H9 (cell line): ENCODE measurements at regions not wholly inside any gene's neighbourhood (a gene's known extent, or its start where the extent isn't known, plus 50 kb on each side); places are given as distances from the start of the nearest gene placed in this dataset.

Source experiments
- DNase-seq: peaks from one replicate; pipeline ENCODE4 v3.0.0-alpha.2; 2017
- H2AFZ ChIP-seq: one replicate; pipeline ENCODE4 v1.6.1; 2013; ENCODE audit warnings: mild to moderate bottlenecking, low read length, control low read depth, moderate library complexity
- H2AK5ac ChIP-seq: 2 replicates; pipeline ENCODE4 v1.6.1; 2013; ENCODE audit warnings: low read length, control low read depth, mixed read lengths; ENCODE audit not compliant: insufficient read length
- H2BK120ac ChIP-seq: one replicate; pipeline ENCODE4 v1.6.1; 2013; ENCODE audit warnings: low read depth, mild to moderate bottlenecking, low read length, control low read depth, inconsistent platforms; ENCODE audit not compliant: poor library complexity, severe bottlenecking
- H2BK12ac ChIP-seq: 2 replicates; pipeline ENCODE4 v1.6.1; 2013; ENCODE audit warnings: low read length, control low read depth, mixed read lengths, low read depth; ENCODE audit not compliant: insufficient read length
- H2BK15ac ChIP-seq: 2 replicates; pipeline ENCODE4 v1.6.1; 2013; ENCODE audit warnings: low read depth, low read length, control low read depth
- H2BK20ac ChIP-seq: one replicate; pipeline ENCODE4 v1.6.1; 2013; ENCODE audit warnings: low read depth, mild to moderate bottlenecking, low read length, control low read depth, inconsistent platforms; ENCODE audit not compliant: poor library complexity, severe bottlenecking
- H2BK5ac ChIP-seq: 2 replicates; pipeline ENCODE4 v1.6.1; 2013; ENCODE audit warnings: low read length, control low read depth, mixed read lengths; ENCODE audit not compliant: insufficient read length
- H3K14ac ChIP-seq: 2 replicates; pipeline ENCODE4 v1.6.1; 2013; ENCODE audit warnings: low read length, control low read depth; ENCODE audit not compliant: insufficient read depth
- H3K18ac ChIP-seq: 2 replicates; pipeline ENCODE4 v1.6.1; 2013; ENCODE audit warnings: low read depth, mild to moderate bottlenecking, mixed read lengths, low read length, control low read depth; ENCODE audit not compliant: insufficient read length
- H3K23ac ChIP-seq: 2 replicates; pipeline ENCODE4 v1.6.1; 2013; ENCODE audit warnings: low read length, control low read depth, mixed read lengths, low read depth; ENCODE audit not compliant: insufficient read length
- H3K23me2 ChIP-seq: 2 replicates; pipeline ENCODE4 v1.6.1; 2013; ENCODE audit warnings: low read depth, mild to moderate bottlenecking, mixed read lengths, low read length, control low read depth; ENCODE audit not compliant: insufficient read length, poor library complexity, severe bottlenecking
- H3K27ac ChIP-seq: 2 replicates; pipeline ENCODE4 v1.5.1; 2013; ENCODE audit warnings: low read length, control low read depth, mixed read lengths, low read depth; ENCODE audit not compliant: insufficient read length
- H3K27me3 ChIP-seq: 2 replicates; pipeline ENCODE4 v1.6.1; 2013; ENCODE audit warnings: low read length, control low read depth, inconsistent platforms; ENCODE audit not compliant: insufficient read depth
- H3K4ac ChIP-seq: 2 replicates; pipeline ENCODE4 v1.6.1; 2013; ENCODE audit warnings: low read depth, mild to moderate bottlenecking, control low read depth, inconsistent platforms, low read length, moderate library complexity
- H3K4me1 ChIP-seq: 2 replicates; pipeline ENCODE4 v1.6.1; 2013; ENCODE audit warnings: low read length, control low read depth, inconsistent platforms; ENCODE audit not compliant: insufficient read depth
- H3K4me2 ChIP-seq: 2 replicates; pipeline ENCODE4 v1.6.1; 2013; ENCODE audit warnings: low read length, control low read depth, mixed read lengths; ENCODE audit not compliant: insufficient read length, insufficient read depth
- H3K56ac ChIP-seq: 2 replicates; pipeline ENCODE4 v1.6.1; 2013; ENCODE audit warnings: low read depth, mild to moderate bottlenecking, mixed read lengths, low read length, control low read depth; ENCODE audit not compliant: insufficient read length
- H3K79me1 ChIP-seq: 2 replicates; pipeline ENCODE4 v1.6.1; 2013; ENCODE audit warnings: low read depth, mild to moderate bottlenecking, moderate library complexity, low read length, control low read depth, inconsistent platforms; ENCODE audit not compliant: insufficient read depth, poor library complexity, severe bottlenecking
- H3K79me2 ChIP-seq: 2 replicates; pipeline ENCODE4 v1.6.1; 2013; ENCODE audit warnings: low read length, control low read depth, inconsistent platforms; ENCODE audit not compliant: insufficient read depth
- H3K9ac ChIP-seq: 2 replicates; pipeline ENCODE4 v1.6.1; 2013; ENCODE audit warnings: low read length, control low read depth, mixed read lengths; ENCODE audit not compliant: insufficient read length; ENCODE audit errors: extremely low read depth
- H3K9me3 ChIP-seq: one replicate; pipeline ENCODE4 v1.6.1; 2013; ENCODE audit warnings: low read depth, low read length, inconsistent platforms; ENCODE audit not compliant: control insufficient read depth
- H3T11ph ChIP-seq: one replicate; pipeline ENCODE4 v1.6.1; 2013; ENCODE audit warnings: mild to moderate bottlenecking, low read length, control low read depth, inconsistent platforms
- H4K20me1 ChIP-seq: one replicate; pipeline ENCODE4 v1.6.1; 2013; ENCODE audit not compliant: control insufficient read depth, insufficient read length, insufficient read depth
- H4K5ac ChIP-seq: 2 replicates; pipeline ENCODE4 v1.6.1; 2013; ENCODE audit warnings: low read depth, mild to moderate bottlenecking, mixed read lengths, low read length, control low read depth; ENCODE audit not compliant: insufficient read length
- H4K8ac ChIP-seq: replicated peaks from 2 replicates; pipeline ENCODE4 v1.6.1; 2013; ENCODE audit warnings: low read length, control low read depth, mixed read lengths, low read depth; ENCODE audit not compliant: insufficient read length
- H4K91ac ChIP-seq: 2 replicates; pipeline ENCODE4 v1.6.1; 2013; ENCODE audit warnings: low read depth, mild to moderate bottlenecking, moderate library complexity, mixed read lengths, low read length, control low read depth; ENCODE audit not compliant: insufficient read length
- H3K27ac Mint-ChIP-seq, 3 experiments: 2 replicates in 2 of 3; 3 replicates in 1 of 3; pipeline ENCODE4 v1.8.0; 2020 to 2021; ENCODE audit warnings: mixed read lengths in 3 of 3, mild to moderate bottlenecking in 1 of 3, moderate library complexity in 1 of 3
- H3K27me3 Mint-ChIP-seq: 2 replicates; pipeline ENCODE4 v1.8.0; 2021; ENCODE audit warnings: low read depth, mild to moderate bottlenecking, moderate library complexity, mixed read lengths
- H3K36me3 Mint-ChIP-seq, 3 experiments: 2 replicates in 2 of 3; 3 replicates in 1 of 3; pipeline ENCODE4 v1.8.0; 2020 to 2021; ENCODE audit warnings: low read depth in 3 of 3, mixed read lengths in 3 of 3; ENCODE audit not compliant: insufficient read depth in 1 of 3
- H3K4me1 Mint-ChIP-seq, 2 experiments: 2 replicates each; pipeline ENCODE4 v1.8.0; 2020; ENCODE audit warnings: mixed read lengths in 2 of 2
- H3K4me3 Mint-ChIP-seq, 2 experiments: 2 replicates in 1 of 2; 3 replicates in 1 of 2; pipeline ENCODE4 v1.8.0; 2020 to 2021; ENCODE audit warnings: mild to moderate bottlenecking in 2 of 2, mixed read lengths in 2 of 2, moderate library complexity in 1 of 2
- H3K9me3 Mint-ChIP-seq, 2 experiments: 2 replicates in 1 of 2; 3 replicates in 1 of 2; pipeline ENCODE4 v1.8.0; 2020; ENCODE audit warnings: mild to moderate bottlenecking in 2 of 2, mixed read lengths in 2 of 2, moderate library complexity in 1 of 2
- CTCF ChIP-seq: fragments of 200-600 bp; sonication (generic); conservative IDR thresholded peaks from 3 replicates; pipeline ENCODE4 v1.8.0; 2021; ENCODE audit warnings: antibody characterized with exemption, mild to moderate bottlenecking
- WGBS: extraction: QIAGEN DNeasy Blood & Tissue Kit; methylation state at CpG from one replicate; pipeline ENCODE4 v1.1.7; 2013; ENCODE audit warnings: missing lambda C conversion rate, low lambda C conversion rate, mixed read lengths; ENCODE audit not compliant: insufficient read length; ENCODE audit errors: extremely low coverage; 5-methylcytosine and 5-hydroxymethylcytosine counted together

GRCh38 chr3:117518364-117518763, 808.8 kb downstream of the TUSC7 start:
- Mint-ChIP-seq H3K36me3 (no peaks in the 10 kb centered on the region), H3K4me1 (peaks cover 14 to 16% of the 10 kb centered on the region in 2 experiments), H3K4me3 (no peak overlapping the region), H3K27ac (no peak overlapping the region), H3K9me3 (no peaks in the 10 kb centered on the region), H3K27me3 (no peaks in the 10 kb centered on the region)
- no peaks in the 10 kb centered on the region for H3K79me1 ChIP-seq
- no peaks in the 10 kb centered on the region for H3K4me1 ChIP-seq
- H4K8ac ChIP-seq = no peak overlapping the region
- H3K27me3 ChIP-seq = no peaks in the 10 kb centered on the region
- H3K9me3 ChIP-seq = no peaks in the 10 kb centered on the region
- no peak for DNase-seq
- H3K4me2 ChIP-seq = no peak overlapping the region
- H4K5ac ChIP-seq = no peak overlapping the region
- H3K79me2 ChIP-seq = no peaks in the 10 kb centered on the region
- H3K9ac ChIP-seq = no peak overlapping the region
- no peak overlapping the region for H2AK5ac ChIP-seq
- no peak overlapping the region for H2BK15ac ChIP-seq
- no peak overlapping the region for H2AFZ ChIP-seq
- no peak overlapping the region for H3T11ph ChIP-seq
- H2BK20ac ChIP-seq = no peak overlapping the region
- no peak overlapping the region for H3K56ac ChIP-seq
- no CpG with 5 or more reads among the region's 4 CpGs for WGBS
- H3K18ac ChIP-seq = no peak overlapping the region
- H2BK120ac ChIP-seq = no peak overlapping the region
- H2BK5ac ChIP-seq = no peak overlapping the region
- no peaks in the 10 kb centered on the region for H4K20me1 ChIP-seq
- H4K91ac ChIP-seq = no peak overlapping the region
- H3K14ac ChIP-seq = no peak overlapping the region
- H3K23ac ChIP-seq = no peak overlapping the region
- no peaks in the 10 kb centered on the region for H3K23me2 ChIP-seq
- no peak for TF ChIP-seq CTCF
- H2BK12ac ChIP-seq = no peak overlapping the region
- H3K27ac ChIP-seq = no peak overlapping the region
- no peak overlapping the region for H3K4ac ChIP-seq
